ENCODE measurements at regions not wholly inside any gene's neighbourhood (a gene's known extent, or its start where the extent isn't known, plus 50 kb on each side); places are given as distances from the start of the nearest gene placed in this dataset.

DNA sequence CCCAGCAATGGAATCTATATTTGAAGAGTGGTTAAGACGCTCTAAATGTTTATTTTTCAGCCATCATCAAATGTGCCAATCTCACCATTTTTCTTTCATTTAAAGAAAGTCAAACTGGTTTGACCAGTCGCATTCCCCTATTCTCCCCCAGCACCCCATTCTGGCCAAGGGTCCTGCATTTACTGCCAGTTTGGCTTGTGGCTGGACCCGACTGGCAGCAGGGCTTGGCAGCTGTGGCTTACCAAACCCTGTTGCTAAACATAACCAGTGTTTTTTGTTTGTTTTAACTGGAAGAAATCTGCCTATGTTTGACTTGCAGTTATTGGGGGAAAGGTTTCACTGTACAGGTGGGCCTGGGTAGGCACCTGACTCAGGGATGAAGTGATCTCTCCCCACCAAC lies 116.3 kb downstream of the CYP26A1 start:
- no peak for TF ChIP-seq TAF1 (conservative IDR thresholded peaks at IDR 0.05)
- TF ChIP-seq, protein P1, sequence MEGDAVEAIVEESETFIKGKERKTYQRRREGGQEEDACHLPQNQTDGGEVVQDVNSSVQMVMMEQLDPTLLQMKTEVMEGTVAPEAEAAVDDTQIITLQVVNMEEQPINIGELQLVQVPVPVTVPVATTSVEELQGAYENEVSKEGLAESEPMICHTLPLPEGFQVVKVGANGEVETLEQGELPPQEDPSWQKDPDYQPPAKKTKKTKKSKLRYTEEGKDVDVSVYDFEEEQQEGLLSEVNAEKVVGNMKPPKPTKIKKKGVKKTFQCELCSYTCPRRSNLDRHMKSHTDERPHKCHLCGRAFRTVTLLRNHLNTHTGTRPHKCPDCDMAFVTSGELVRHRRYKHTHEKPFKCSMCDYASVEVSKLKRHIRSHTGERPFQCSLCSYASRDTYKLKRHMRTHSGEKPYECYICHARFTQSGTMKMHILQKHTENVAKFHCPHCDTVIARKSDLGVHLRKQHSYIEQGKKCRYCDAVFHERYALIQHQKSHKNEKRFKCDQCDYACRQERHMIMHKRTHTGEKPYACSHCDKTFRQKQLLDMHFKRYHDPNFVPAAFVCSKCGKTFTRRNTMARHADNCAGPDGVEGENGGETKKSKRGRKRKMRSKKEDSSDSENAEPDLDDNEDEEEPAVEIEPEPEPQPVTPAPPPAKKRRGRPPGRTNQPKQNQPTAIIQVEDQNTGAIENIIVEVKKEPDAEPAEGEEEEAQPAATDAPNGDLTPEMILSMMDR (IDR thresholded peaks at IDR 0.05; ENCODE audit: low read depth, low read length, missing input control): no peak
- no peak for TF ChIP-seq EGR1 (IDR thresholded peaks at IDR 0.05; ENCODE audit: low read depth in 2 of 2)
- TF ChIP-seq, protein P2, sequence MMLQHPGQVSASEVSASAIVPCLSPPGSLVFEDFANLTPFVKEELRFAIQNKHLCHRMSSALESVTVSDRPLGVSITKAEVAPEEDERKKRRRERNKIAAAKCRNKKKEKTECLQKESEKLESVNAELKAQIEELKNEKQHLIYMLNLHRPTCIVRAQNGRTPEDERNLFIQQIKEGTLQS (IDR thresholded peaks at IDR 0.05): no peak
- TF ChIP-seq RAD21 (IDR thresholded peaks at IDR 0.05): peak in 1 of 2 donors; percentile 25

All from liver (tissue), 3 donors.